Heart left ventricle (tissue), 16 donors: ENCODE measurements at regions not wholly inside any gene's neighbourhood (a gene's known extent, or its start where the extent isn't known, plus 50 kb on each side); places are given as distances from the start of the nearest gene placed in this dataset.

Source experiments
- ATAC-seq, 4 donors: fragments of 200-7000 bp; cut with Tn5 transposase; one replicate each; pipeline ENCODE4 v1.9.1; 2020 to 2022; ENCODE audit warnings: moderate library complexity in 4 of 4, mild to moderate bottlenecking in 3 of 4, moderate number of reproducible peaks in 1 of 4
- DNase-seq, 5 donors: peaks; one replicate each; pipeline ENCODE4 v3.0.0-alpha.2; 2020
- H3K27ac ChIP-seq, 12 donors: fragments of 200-600 bp; sonication (generic) in 4 of 12; one replicate each; pipeline versions ENCODE4 v1.5.0 to v1.8.0; 2016 to 2022; ENCODE audit warnings: mild to moderate bottlenecking in 2 of 12
- H3K27me3 ChIP-seq, 9 donors: fragments of 200-600 bp; sonication (generic) in 2 of 9; one replicate each; pipeline versions ENCODE4 v1.5.1 to v1.8.0; 2016 to 2022; ENCODE audit warnings: mild to moderate bottlenecking in 3 of 9
- H3K36me3 ChIP-seq, 9 donors: fragments of 200-600 bp; sonication (generic) in 2 of 9; one replicate each; pipeline versions ENCODE4 v1.5.0 to v1.8.0; 2018 to 2022; ENCODE audit warnings: mild to moderate bottlenecking in 2 of 9
- H3K4me1 ChIP-seq, 12 donors: fragments of 200-600 bp; sonication (generic) in 4 of 12; one replicate each; pipeline versions ENCODE4 v1.5.0 to v1.8.0; 2016 to 2022; ENCODE audit warnings: mild to moderate bottlenecking in 3 of 12
- H3K4me3 ChIP-seq, 12 donors: fragments of 200-600 bp; sonication (generic) in 4 of 12; one replicate each; pipeline versions ENCODE4 v1.5.0 to v1.8.0; 2017 to 2022; ENCODE audit warnings: mild to moderate bottlenecking in 9 of 12, moderate library complexity in 4 of 12
- H3K9me3 ChIP-seq, 12 donors: fragments of 200-600 bp; sonication (generic) in 4 of 12; one replicate each; pipeline versions ENCODE4 v1.5.0 to v1.8.0; 2016 to 2022; ENCODE audit warnings: mild to moderate bottlenecking in 1 of 12
- CTCF ChIP-seq, 12 donors: fragments of 200-600 bp; sonication (generic) in 4 of 12; IDR thresholded peaks; one replicate each; pipeline versions ENCODE4 v1.5.0 to v1.8.0; 2018 to 2022; ENCODE audit warnings: antibody characterized with exemption in 12 of 12, mild to moderate bottlenecking in 5 of 12
- POLR2A ChIP-seq, 2 donors: fragments of 450-650 bp; IDR thresholded peaks; one replicate each; pipeline ENCODE4 v1.6.1; 2017; ENCODE audit warnings: antibody characterized with exemption in 2 of 2, mild to moderate bottlenecking in 2 of 2, moderate library complexity in 2 of 2
- WGBS, 4 donors: extraction: QIAGEN DNeasy Blood & Tissue Kit in 2 of 4; methylation state at CpG; one replicate each; pipeline versions ENCODE4 v1.1.5 to v1.1.7; 2013 to 2018; 5-methylcytosine and 5-hydroxymethylcytosine counted together
- intact Hi-C, 10 donors: fragments of 100-400 bp; cut with DNase I; formaldehyde crosslinking; loops; one replicate each; pipeline versions ENCODE4 v1.11.1 to v1.14.2; 2022
- donor health status: ischemic (EF 13 %, LVEDD 7.1; RV severe dilation, severe dysfunction).
- donor health status: healthy with polysubstance abuse.
- donor health status: DM: no; HTN: yes; CAD: no.
- donor health status: DM: no; HTN: no; CAD: no.
- donor health status: ischemic (EF 25% LVEDD 6.9; RV normal size, moderate dysfunction).
- donor health status: ischemic (EF 25% LVEDD 5.7; RV mildly dilated, moderate dysfunction).
- donor health status: healthy.
- donor health status: DM: yes; HTN: yes; CAD: no.
- donor health status: ischemic (EF 35%, LVEDD 5.7; RV mildly dilated, moderate dysfunction).
- donor health status: nonischemic (EF 11% LVEDD 7.7; RV severe dilation, severe dysfunction).
- donor health status: DM: yes; HTN: yes; CAD: no.
- donor health status: PGD.
- donor health status: ischemic (EF 29% LVEDD 5.4; RV normal size, mild dysfunction).
- donor health status: nonischemic (EF 23%, LVEDD 6.1; RV moderate dilation, normal function).

- 75 to 88% (median 83%) methylated on average over 3 of the region's 3 CpGs for WGBS, 4 donors
- intact Hi-C loops = no loop called here
These were observed 501.9 kb upstream of the CHAC2 start for GRCh38 chr2:53265544-53266299.

GRCh38 chr2:53260568-53260967 is 507.0 kb upstream of the CHAC2 start:
- no peak for TF ChIP-seq POLR2A (IDR thresholded peaks at IDR 0.05)
- TF ChIP-seq CTCF (IDR thresholded peaks at IDR 0.05) = no peak
- no peaks in the 10 kb centered on the region for H3K4me1 ChIP-seq
- H3K27me3 ChIP-seq = no peaks in the 10 kb centered on the region
- H3K4me3 ChIP-seq = no peak overlapping the region
- H3K36me3 ChIP-seq = no peaks in the 10 kb centered on the region
- DNase-seq (no peak), ATAC-seq (no peak)
- intact Hi-C loops = no loop called here
- no peak overlapping the region for H3K27ac ChIP-seq
- H3K9me3 ChIP-seq = peaks cover 0 to 3% (median 0%) of the 10 kb centered on the region in 12 donors
- 94 to 96% (median 95%) methylated on average over 5 of the region's 5 CpGs for WGBS, 4 donors

More at GRCh38 chr2:53265544-53266299, 501.9 kb upstream of the CHAC2 start:
- H3K27ac ChIP-seq = no peak overlapping the region
- TF ChIP-seq POLR2A (IDR thresholded peaks at IDR 0.05) (no peak), CTCF (IDR thresholded peaks at IDR 0.05) (no peak)
- DNase-seq (no peak), ATAC-seq (no peak)
- H3K4me1 ChIP-seq = no peaks in the 10 kb centered on the region
- no peaks in the 10 kb centered on the region for H3K27me3 ChIP-seq
- no peaks in the 10 kb centered on the region for H3K9me3 ChIP-seq
- no peaks in the 10 kb centered on the region for H3K36me3 ChIP-seq
- H3K4me3 ChIP-seq = no peak overlapping the region

GRCh38 chr2:53259395-53260009 is 508.1 kb upstream of the CHAC2 start:
- ATAC-seq = no peak
- no peaks in the 10 kb centered on the region for H3K27me3 ChIP-seq
- H3K36me3 ChIP-seq = no peaks in the 10 kb centered on the region
- TF ChIP-seq POLR2A (IDR thresholded peaks at IDR 0.05) = no peak
- 89 to 95% (median 93%) methylated on average over 21 to 29 of the region's 29 CpGs for WGBS, 4 donors
- DNase-seq = no peak
- no peak overlapping the region for H3K27ac ChIP-seq
- intact Hi-C loops = no loop called here
- no peak overlapping the region for H3K4me3 ChIP-seq
- no peaks in the 10 kb centered on the region for H3K4me1 ChIP-seq
- H3K9me3 ChIP-seq = peaks cover 0 to 3% (median 0%) of the 10 kb centered on the region in 12 donors

- Histone ChIP-seq H3K9me3 (peaks cover 0 to 3% (median 0%) of the 10 kb centered on the region in 12 donors), H3K27me3 (no peaks in the 10 kb centered on the region), H3K27ac (no peak overlapping the region), H3K36me3 (no peaks in the 10 kb centered on the region), H3K4me3 (no peak overlapping the region), H3K4me1 (no peaks in the 10 kb centered on the region)
- DNase-seq (no peak), ATAC-seq (no peak)
- intact Hi-C loops = no loop called here
- 90 to 97% (median 93%) methylated on average over 3 of the region's 3 CpGs for WGBS, 4 donors
- TF ChIP-seq CTCF (IDR thresholded peaks at IDR 0.05) (no peak), POLR2A (IDR thresholded peaks at IDR 0.05) (no peak)
These were observed 510.3 kb upstream of the CHAC2 start for GRCh38 chr2:53257287-53257686.
